ENCODE measurements at regions not wholly inside any gene's neighbourhood (a gene's known extent, or its start where the extent isn't known, plus 50 kb on each side); places are given as distances from the start of the nearest gene placed in this dataset.

- Mint-ChIP-seq H3K4me3 (no peak overlapping the region), H3K27ac (no peak overlapping the region), H3K27me3 (peaks cover 10% of the 10 kb centered on the region), H3K4me1 (no peaks in the 10 kb centered on the region), H3K9me3 (no peaks in the 10 kb centered on the region), H3K36me3 (no peaks in the 10 kb centered on the region)
- no peak for ATAC-seq
Measured at GRCh38 chr2:122056853-122057252, 301.4 kb downstream of the TSN start.

GRCh38 chr2:122061206-122061605 lies 305.8 kb downstream of the TSN start:
- Mint-ChIP-seq H3K27me3 (no peaks in the 10 kb centered on the region), H3K9me3 (no peaks in the 10 kb centered on the region), H3K4me1 (no peaks in the 10 kb centered on the region), H3K36me3 (no peaks in the 10 kb centered on the region), H3K4me3 (no peak overlapping the region), H3K27ac (no peak overlapping the region)
- no peak for ATAC-seq

GRCh38 chr2:122061831-122062230 lies 306.4 kb downstream of the TSN start:
- Mint-ChIP-seq H3K36me3 (no peaks in the 10 kb centered on the region), H3K27me3 (no peaks in the 10 kb centered on the region), H3K4me1 (no peaks in the 10 kb centered on the region), H3K27ac (no peak overlapping the region), H3K4me3 (no peak overlapping the region), H3K9me3 (no peaks in the 10 kb centered on the region)
- ATAC-seq = no peak

- H3K4me1 Mint-ChIP-seq = no peaks in the 10 kb centered on the region
- no peaks in the 10 kb centered on the region for H3K36me3 Mint-ChIP-seq
- no peak overlapping the region for H3K27ac Mint-ChIP-seq
- H3K4me3 Mint-ChIP-seq = no peak overlapping the region
- no peaks in the 10 kb centered on the region for H3K9me3 Mint-ChIP-seq
- ATAC-seq = no peak
- H3K27me3 Mint-ChIP-seq = no peaks in the 10 kb centered on the region
Measured at GRCh38 chr2:122062506-122062905, 307.1 kb downstream of the TSN start.

GRCh38 chr2:122063716-122064115 lies 308.3 kb downstream of the TSN start:
- Mint-ChIP-seq H3K9me3 (no peaks in the 10 kb centered on the region), H3K4me1 (no peaks in the 10 kb centered on the region)
- ATAC-seq = no peak

GRCh38 chr2:122070241-122070731 lies 314.8 kb downstream of the TSN start:
- H3K36me3 Mint-ChIP-seq = no peaks in the 10 kb centered on the region
- H3K27ac Mint-ChIP-seq = no peak overlapping the region

More at GRCh38 chr2:122063716-122064115, 308.3 kb downstream of the TSN start:
- Mint-ChIP-seq H3K27me3 (no peaks in the 10 kb centered on the region), H3K27ac (no peak overlapping the region), H3K36me3 (no peaks in the 10 kb centered on the region), H3K4me3 (no peak overlapping the region)

GRCh38 chr2:122072666-122073065 lies 317.2 kb downstream of the TSN start:
- no peaks in the 10 kb centered on the region for H3K4me1 Mint-ChIP-seq
- H3K27me3 Mint-ChIP-seq = no peaks in the 10 kb centered on the region
- H3K9me3 Mint-ChIP-seq = no peaks in the 10 kb centered on the region
- H3K4me3 Mint-ChIP-seq = no peak overlapping the region
- no peak overlapping the region for H3K27ac Mint-ChIP-seq
- no peak for ATAC-seq
- no peaks in the 10 kb centered on the region for H3K36me3 Mint-ChIP-seq

More at GRCh38 chr2:122070241-122070731, 314.8 kb downstream of the TSN start:
- no peak for ATAC-seq
- H3K27me3 Mint-ChIP-seq = no peaks in the 10 kb centered on the region
- H3K4me3 Mint-ChIP-seq = no peak overlapping the region
- no peaks in the 10 kb centered on the region for H3K9me3 Mint-ChIP-seq
- no peaks in the 10 kb centered on the region for H3K4me1 Mint-ChIP-seq

GRCh38 chr2:122074201-122074600 lies 318.8 kb downstream of the TSN start:
- no peak overlapping the region for H3K27ac Mint-ChIP-seq
- no peaks in the 10 kb centered on the region for H3K27me3 Mint-ChIP-seq
- no peak overlapping the region for H3K4me3 Mint-ChIP-seq
- ATAC-seq = no peak
- H3K9me3 Mint-ChIP-seq = no peaks in the 10 kb centered on the region
- no peaks in the 10 kb centered on the region for H3K36me3 Mint-ChIP-seq
- no peaks in the 10 kb centered on the region for H3K4me1 Mint-ChIP-seq

GRCh38 chr2:122075381-122075780 lies 319.9 kb downstream of the TSN start:
- H3K4me1 Mint-ChIP-seq = no peaks in the 10 kb centered on the region
- H3K36me3 Mint-ChIP-seq = no peaks in the 10 kb centered on the region
- ATAC-seq = no peak
- H3K27me3 Mint-ChIP-seq = no peaks in the 10 kb centered on the region
- no peak overlapping the region for H3K4me3 Mint-ChIP-seq
- H3K9me3 Mint-ChIP-seq = no peaks in the 10 kb centered on the region
- H3K27ac Mint-ChIP-seq = no peak overlapping the region

- Mint-ChIP-seq H3K4me3 (no peak overlapping the region), H3K27ac (no peak overlapping the region), H3K36me3 (no peaks in the 10 kb centered on the region), H3K4me1 (no peaks in the 10 kb centered on the region), H3K9me3 (no peaks in the 10 kb centered on the region), H3K27me3 (no peaks in the 10 kb centered on the region)
- ATAC-seq = no peak
Measured at GRCh38 chr2:122077114-122077513, 321.7 kb downstream of the TSN start.

GRCh38 chr2:122077771-122078170 lies 322.3 kb downstream of the TSN start:
- H3K36me3 Mint-ChIP-seq = no peaks in the 10 kb centered on the region
- H3K4me3 Mint-ChIP-seq = no peak overlapping the region
- no peak overlapping the region for H3K27ac Mint-ChIP-seq
- no peaks in the 10 kb centered on the region for H3K27me3 Mint-ChIP-seq
- ATAC-seq = no peak
- H3K9me3 Mint-ChIP-seq = no peaks in the 10 kb centered on the region
- no peaks in the 10 kb centered on the region for H3K4me1 Mint-ChIP-seq

GRCh38 chr2:122078451-122078850 lies 323.0 kb downstream of the TSN start:
- Mint-ChIP-seq H3K27ac (no peak overlapping the region), H3K4me3 (no peak overlapping the region), H3K9me3 (no peaks in the 10 kb centered on the region), H3K36me3 (no peaks in the 10 kb centered on the region), H3K4me1 (no peaks in the 10 kb centered on the region), H3K27me3 (no peaks in the 10 kb centered on the region)
- no peak for ATAC-seq

GRCh38 chr2:122079844-122080243 lies 324.4 kb downstream of the TSN start:
- H3K4me3 Mint-ChIP-seq = no peak overlapping the region
- no peaks in the 10 kb centered on the region for H3K4me1 Mint-ChIP-seq
- H3K27ac Mint-ChIP-seq = no peak overlapping the region
- peak; percentile 25 for ATAC-seq
- no peaks in the 10 kb centered on the region for H3K9me3 Mint-ChIP-seq
- no peaks in the 10 kb centered on the region for H3K36me3 Mint-ChIP-seq
- H3K27me3 Mint-ChIP-seq = no peaks in the 10 kb centered on the region

- Mint-ChIP-seq H3K4me3 (no peak overlapping the region), H3K27ac (no peak overlapping the region)
- no peak for ATAC-seq
Measured at GRCh38 chr2:122080316-122080715, 324.9 kb downstream of the TSN start.

GRCh38 chr2:122080871-122081270 lies 325.4 kb downstream of the TSN start:
- Mint-ChIP-seq H3K36me3 (no peaks in the 10 kb centered on the region), H3K9me3 (peaks cover 4% of the 10 kb centered on the region)
- no peak for ATAC-seq

More at GRCh38 chr2:122080316-122080715, 324.9 kb downstream of the TSN start:
- no peaks in the 10 kb centered on the region for H3K9me3 Mint-ChIP-seq
- no peaks in the 10 kb centered on the region for H3K4me1 Mint-ChIP-seq
- no peaks in the 10 kb centered on the region for H3K36me3 Mint-ChIP-seq
- no peaks in the 10 kb centered on the region for H3K27me3 Mint-ChIP-seq

GRCh38 chr2:122081751-122082150 lies 326.3 kb downstream of the TSN start:
- no peak for ATAC-seq
- H3K27ac Mint-ChIP-seq = no peak overlapping the region
- no peaks in the 10 kb centered on the region for H3K27me3 Mint-ChIP-seq
- H3K4me1 Mint-ChIP-seq = no peaks in the 10 kb centered on the region
- no peaks in the 10 kb centered on the region for H3K36me3 Mint-ChIP-seq
- no peak overlapping the region for H3K4me3 Mint-ChIP-seq
- peaks cover 5% of the 10 kb centered on the region for H3K9me3 Mint-ChIP-seq

More at GRCh38 chr2:122080871-122081270, 325.4 kb downstream of the TSN start:
- H3K27me3 Mint-ChIP-seq = no peaks in the 10 kb centered on the region
- no peak overlapping the region for H3K4me3 Mint-ChIP-seq
- no peaks in the 10 kb centered on the region for H3K4me1 Mint-ChIP-seq
- H3K27ac Mint-ChIP-seq = no peak overlapping the region

Measured in stimulated activated memory B cell treated with anti-CD40 and anti-IgM and Interleukin-4, amounts not matched to agents 10 μg/mL and 1 μg/mL and 100 μg/mL, for 72 hours (primary cell).